ENCODE measurements at regions not wholly inside any gene's neighbourhood (a gene's known extent, or its start where the extent isn't known, plus 50 kb on each side); places are given as distances from the start of the nearest gene placed in this dataset.

DNA sequence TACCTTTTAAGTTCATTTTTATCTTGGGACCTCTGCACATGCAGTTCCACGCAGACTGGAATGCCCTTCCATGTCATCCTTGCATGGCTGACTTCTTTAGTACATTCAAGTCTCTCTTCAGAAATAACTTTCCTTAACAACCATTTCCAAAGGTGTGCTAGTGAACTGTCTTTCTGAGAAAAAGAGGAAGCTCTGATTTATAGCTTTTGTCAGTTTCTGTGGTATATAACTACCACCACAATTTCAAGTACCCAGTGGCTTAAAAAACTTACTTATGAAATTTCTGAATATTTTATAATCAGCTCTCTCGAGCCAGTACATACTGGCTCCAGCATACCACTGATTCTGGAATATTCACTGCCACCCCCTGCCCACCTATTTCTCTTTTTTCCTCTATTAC, 1613.8 kb downstream of the MAT2B start:
- TF ChIP-seq, protein P1, sequence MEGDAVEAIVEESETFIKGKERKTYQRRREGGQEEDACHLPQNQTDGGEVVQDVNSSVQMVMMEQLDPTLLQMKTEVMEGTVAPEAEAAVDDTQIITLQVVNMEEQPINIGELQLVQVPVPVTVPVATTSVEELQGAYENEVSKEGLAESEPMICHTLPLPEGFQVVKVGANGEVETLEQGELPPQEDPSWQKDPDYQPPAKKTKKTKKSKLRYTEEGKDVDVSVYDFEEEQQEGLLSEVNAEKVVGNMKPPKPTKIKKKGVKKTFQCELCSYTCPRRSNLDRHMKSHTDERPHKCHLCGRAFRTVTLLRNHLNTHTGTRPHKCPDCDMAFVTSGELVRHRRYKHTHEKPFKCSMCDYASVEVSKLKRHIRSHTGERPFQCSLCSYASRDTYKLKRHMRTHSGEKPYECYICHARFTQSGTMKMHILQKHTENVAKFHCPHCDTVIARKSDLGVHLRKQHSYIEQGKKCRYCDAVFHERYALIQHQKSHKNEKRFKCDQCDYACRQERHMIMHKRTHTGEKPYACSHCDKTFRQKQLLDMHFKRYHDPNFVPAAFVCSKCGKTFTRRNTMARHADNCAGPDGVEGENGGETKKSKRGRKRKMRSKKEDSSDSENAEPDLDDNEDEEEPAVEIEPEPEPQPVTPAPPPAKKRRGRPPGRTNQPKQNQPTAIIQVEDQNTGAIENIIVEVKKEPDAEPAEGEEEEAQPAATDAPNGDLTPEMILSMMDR (IDR thresholded peaks at IDR 0.05), result no peak
- WGBS, 2 donors, result 76 to 77% methylated on average over 2 of the region's 2 CpGs

DNA sequence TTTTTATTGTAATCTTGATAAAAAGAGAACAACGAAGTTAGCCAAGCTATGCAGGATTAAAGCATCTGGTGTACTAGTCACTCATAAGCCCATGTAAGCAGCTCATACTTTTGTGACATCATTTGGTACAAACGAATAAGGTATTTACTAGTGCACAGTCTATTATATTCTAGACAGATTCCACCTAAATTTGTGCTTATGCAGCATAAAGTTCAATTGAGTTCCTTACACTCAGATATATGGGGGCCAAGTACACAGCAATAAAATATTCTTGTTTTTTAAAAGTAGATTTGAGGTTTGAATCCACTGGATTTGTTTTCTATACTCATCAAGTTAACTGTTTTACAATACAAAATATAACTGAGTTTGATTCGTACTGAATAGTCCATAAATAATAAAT, 1621.2 kb downstream of the MAT2B start:
- Histone ChIP-seq H3K27ac (no peak overlapping the region), H3K9me3 (no peaks in the 10 kb centered on the region), H3K4me3 (no peak overlapping the region), H3K27me3 (no peaks in the 10 kb centered on the region), H3K36me3 (no peaks in the 10 kb centered on the region), H3K4me1 (no peaks in the 10 kb centered on the region)
- ATAC-seq (no peak), FAIRE-seq (no peak), DNase-seq (no peak)
- TF ChIP-seq, protein P1 (IDR thresholded peaks at IDR 0.05), result no peak
- 44 to 52% methylated on average over 3 of the region's 3 CpGs for WGBS, 2 donors
- intact Hi-C loops (cut with DNase I), result no loop called here

More for the DNA sequence above, 1613.8 kb downstream of the MAT2B start:
- no peak overlapping the region for H3K27ac ChIP-seq
- no peak for FAIRE-seq
- no peak for ATAC-seq
- no peaks in the 10 kb centered on the region for H3K4me1 ChIP-seq
- H3K27me3 ChIP-seq, result no peaks in the 10 kb centered on the region
- H3K9me3 ChIP-seq, result no peaks in the 10 kb centered on the region
- H3K36me3 ChIP-seq, result no peaks in the 10 kb centered on the region
- intact Hi-C loops (cut with DNase I), result no loop called here
- DNase-seq, result no peak
- H3K4me3 ChIP-seq, result no peak overlapping the region

DNA sequence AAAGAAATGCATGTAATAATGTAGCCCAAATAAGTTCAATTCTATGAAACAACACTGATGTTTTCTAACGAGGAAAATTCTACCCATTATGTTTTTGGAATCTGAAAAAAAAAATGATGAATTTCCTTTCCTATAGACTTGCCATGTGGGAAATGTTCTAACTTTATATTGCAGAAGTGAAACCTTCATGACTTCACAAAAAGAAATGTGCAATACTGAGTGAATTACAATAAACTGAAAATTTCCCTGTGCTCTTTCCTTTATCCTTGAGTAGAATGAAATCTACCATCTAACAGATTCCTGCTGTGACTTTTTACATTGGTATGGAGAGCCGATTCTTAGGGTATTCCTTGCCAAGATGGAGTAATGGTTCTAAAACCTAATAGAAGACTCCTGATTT, 1622.5 kb downstream of the MAT2B start:
- TF ChIP-seq, protein P1 (IDR thresholded peaks at IDR 0.05), result no peak
- 44 to 60% methylated on average over 2 of the region's 2 CpGs for WGBS, 2 donors
- FAIRE-seq, result no peak
- Histone ChIP-seq H3K27ac (no peak overlapping the region), H3K36me3 (no peaks in the 10 kb centered on the region), H3K4me1 (no peaks in the 10 kb centered on the region), H3K4me3 (no peak overlapping the region), H3K9me3 (no peaks in the 10 kb centered on the region), H3K27me3 (no peaks in the 10 kb centered on the region)
- no peak for DNase-seq
- ATAC-seq, result no peak
- intact Hi-C loops (cut with DNase I), result no loop called here

GRCh38 chr5:165130656-165131055, 1625.2 kb downstream of the MAT2B start:
- intact Hi-C loops (cut with DNase I), result no loop called here
- TF ChIP-seq, protein P1 (IDR thresholded peaks at IDR 0.05), result no peak
- Histone ChIP-seq H3K4me1 (no peaks in the 10 kb centered on the region), H3K4me3 (no peak overlapping the region), H3K27ac (no peak overlapping the region), H3K27me3 (no peaks in the 10 kb centered on the region), H3K36me3 (no peaks in the 10 kb centered on the region), H3K9me3 (no peaks in the 10 kb centered on the region)
- FAIRE-seq (no peak), ATAC-seq (no peak), DNase-seq (no peak)
- WGBS, 2 donors, result 56 to 61% methylated on average over 4 of the region's 4 CpGs

GRCh38 chr5:165134155-165134554, 1628.7 kb downstream of the MAT2B start:
- Histone ChIP-seq H3K36me3 (no peaks in the 10 kb centered on the region), H3K4me1 (no peaks in the 10 kb centered on the region), H3K9me3 (no peaks in the 10 kb centered on the region), H3K27ac (no peak overlapping the region), H3K4me3 (no peak overlapping the region), H3K27me3 (no peaks in the 10 kb centered on the region)
- ATAC-seq, result no peak
- WGBS, 2 donors, result 72 to 86% methylated on average over 6 of the region's 6 CpGs
- TF ChIP-seq, protein P1 (IDR thresholded peaks at IDR 0.05), result no peak
- intact Hi-C loops (cut with DNase I), result no loop called here
- no peak for DNase-seq
- no peak for FAIRE-seq

Measured in pancreas (tissue), 10 donors.